Skeletal muscle tissue (tissue), 3 donors: ENCODE measurements at regions not wholly inside any gene's neighbourhood (a gene's known extent, or its start where the extent isn't known, plus 50 kb on each side); places are given as distances from the start of the nearest gene placed in this dataset.

Experiments
- H3K27ac ChIP-seq: one replicate; pipeline ENCODE4 v1.7.0; 2013; ENCODE audit warnings: mild to moderate bottlenecking, low read depth, low read length, inconsistent platforms
- H3K27me3 ChIP-seq, 3 donors: one replicate each; pipeline ENCODE4 v1.7.0; 2013; ENCODE audit warnings: low read length in 3 of 3; ENCODE audit not compliant: control insufficient read depth in 3 of 3, insufficient read depth in 3 of 3
- H3K36me3 ChIP-seq, 3 donors: one replicate each; pipeline ENCODE4 v1.7.0; 2013; ENCODE audit warnings: low read length in 3 of 3; ENCODE audit not compliant: control insufficient read depth in 3 of 3, insufficient read depth in 3 of 3
- H3K4me1 ChIP-seq, 3 donors: one replicate each; pipeline ENCODE4 v1.7.0; 2013; ENCODE audit warnings: low read length in 3 of 3, mild to moderate bottlenecking in 3 of 3; ENCODE audit not compliant: control insufficient read depth in 3 of 3, insufficient read depth in 3 of 3
- H3K4me3 ChIP-seq, 3 donors: one replicate each; pipeline ENCODE4 v1.7.0; 2013; ENCODE audit warnings: low read length in 3 of 3
- H3K9ac ChIP-seq, 3 donors: one replicate each; pipeline ENCODE4 v1.7.0; 2013; ENCODE audit warnings: low read length in 3 of 3, mild to moderate bottlenecking in 3 of 3, moderate library complexity in 2 of 3, low read depth in 1 of 3
- H3K9me3 ChIP-seq, 3 donors: one replicate each; pipeline ENCODE4 v1.7.0; 2013; ENCODE audit warnings: low read length in 3 of 3; ENCODE audit not compliant: control insufficient read depth in 3 of 3
- donor health status: Osteomylitis.

DNA sequence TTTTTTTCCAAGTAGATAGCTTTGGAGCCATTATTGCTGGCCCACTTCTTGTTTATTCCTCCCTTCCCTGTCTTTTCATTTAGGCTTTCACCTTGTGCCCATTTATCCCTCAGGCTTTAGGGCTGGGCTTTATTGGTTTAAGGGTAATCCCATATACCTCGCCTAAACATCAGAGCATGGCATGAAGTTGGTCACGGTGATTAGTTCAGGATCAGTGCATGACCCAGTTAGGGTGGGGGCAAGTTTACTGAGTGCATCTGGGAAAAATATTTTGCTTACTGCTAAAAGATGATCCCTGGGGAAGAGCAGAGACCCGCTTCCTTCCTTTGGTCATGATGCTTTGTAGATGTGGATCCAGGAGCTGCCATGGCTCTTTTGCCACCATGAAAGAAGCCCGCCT is 153.3 kb upstream of the NECTIN1 start:
- Histone ChIP-seq H3K4me1 (no peaks in the 10 kb centered on the region), H3K36me3 (no peaks in the 10 kb centered on the region), H3K4me3 (no peak overlapping the region), H3K9ac (no peak overlapping the region), H3K9me3 (no peaks in the 10 kb centered on the region), H3K27ac (no peak overlapping the region), H3K27me3 (peaks cover 8 to 13% (median 9%) of the 10 kb centered on the region in 3 donors)

DNA sequence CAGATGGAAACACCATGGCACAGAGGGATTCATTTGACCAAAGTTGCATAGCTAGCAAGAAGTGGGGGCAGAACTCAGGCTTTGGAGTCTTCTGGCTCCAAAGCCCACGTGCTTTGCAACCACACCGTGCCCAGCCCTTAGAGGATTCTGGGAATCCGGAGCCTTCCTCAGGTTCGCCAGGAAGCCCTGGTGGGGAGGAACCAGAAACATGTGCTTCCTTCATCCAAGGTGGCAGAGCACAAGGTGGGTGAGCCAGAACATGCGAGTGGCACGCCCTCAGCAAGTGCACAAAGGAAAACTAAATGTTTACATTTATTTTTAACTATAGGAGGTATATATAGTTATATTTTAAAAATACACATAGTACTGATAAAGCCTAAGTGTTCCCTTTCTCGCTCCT is 151.9 kb upstream of the NECTIN1 start:
- Histone ChIP-seq H3K27ac (no peak overlapping the region), H3K36me3 (no peaks in the 10 kb centered on the region), H3K4me1 (no peaks in the 10 kb centered on the region), H3K27me3 (peaks cover 0 to 3% (median 3%) of the 10 kb centered on the region in 3 donors), H3K9ac (no peak overlapping the region), H3K9me3 (no peaks in the 10 kb centered on the region), H3K4me3 (no peak overlapping the region)

DNA sequence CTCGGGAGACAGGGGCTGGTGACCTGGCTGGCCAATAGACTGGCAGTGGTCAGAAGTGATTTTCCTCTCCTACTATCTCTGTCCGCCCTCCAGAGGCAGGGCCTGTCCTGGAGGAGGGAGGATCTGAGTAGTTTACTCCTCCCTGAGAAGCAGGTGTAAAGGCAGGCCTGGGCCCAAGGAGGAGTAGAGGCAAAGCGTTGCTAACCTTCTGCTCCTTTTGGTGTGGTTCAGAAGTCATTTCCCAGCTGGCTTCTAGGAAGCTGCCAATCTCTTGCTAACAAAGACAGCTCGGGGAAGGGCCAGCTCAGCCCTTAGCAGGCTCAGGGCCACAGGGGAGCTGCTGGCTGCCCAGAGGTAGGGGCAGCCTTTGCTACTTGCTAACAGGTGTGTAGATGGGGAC is 151.1 kb upstream of the NECTIN1 start:
- Histone ChIP-seq H3K27ac (no peak overlapping the region), H3K9ac (no peak overlapping the region), H3K9me3 (no peaks in the 10 kb centered on the region), H3K4me1 (no peaks in the 10 kb centered on the region), H3K27me3 (peaks cover 0 to 7% (median 3%) of the 10 kb centered on the region in 3 donors), H3K36me3 (no peaks in the 10 kb centered on the region), H3K4me3 (no peak overlapping the region)

DNA sequence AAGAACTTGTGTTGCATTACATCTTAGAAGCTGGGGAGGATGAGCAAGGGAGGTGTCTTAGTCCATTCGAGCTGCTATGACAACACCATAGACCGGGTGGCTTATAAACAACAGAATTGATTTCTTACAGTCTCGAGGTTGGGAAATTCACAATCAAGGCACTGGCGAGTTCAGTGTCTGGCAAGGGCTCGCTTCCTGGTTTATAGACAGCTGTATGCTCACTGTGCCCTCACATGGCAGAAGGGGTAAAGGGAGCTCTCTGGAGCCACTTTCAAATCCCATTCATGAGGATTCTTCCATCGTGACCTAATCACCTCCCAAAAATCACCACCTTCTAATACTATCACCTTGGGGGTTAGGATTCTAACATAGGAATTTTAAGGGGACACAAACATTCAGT is 150.0 kb upstream of the NECTIN1 start:
- no peaks in the 10 kb centered on the region for H3K36me3 ChIP-seq
- H3K27me3 ChIP-seq, result peaks cover 0 to 9% (median 3%) of the 10 kb centered on the region in 3 donors
- no peak overlapping the region for H3K27ac ChIP-seq
- H3K4me3 ChIP-seq, result no peak overlapping the region
- no peaks in the 10 kb centered on the region for H3K4me1 ChIP-seq
- H3K9me3 ChIP-seq, result no peaks in the 10 kb centered on the region
- H3K9ac ChIP-seq, result no peak overlapping the region

DNA sequence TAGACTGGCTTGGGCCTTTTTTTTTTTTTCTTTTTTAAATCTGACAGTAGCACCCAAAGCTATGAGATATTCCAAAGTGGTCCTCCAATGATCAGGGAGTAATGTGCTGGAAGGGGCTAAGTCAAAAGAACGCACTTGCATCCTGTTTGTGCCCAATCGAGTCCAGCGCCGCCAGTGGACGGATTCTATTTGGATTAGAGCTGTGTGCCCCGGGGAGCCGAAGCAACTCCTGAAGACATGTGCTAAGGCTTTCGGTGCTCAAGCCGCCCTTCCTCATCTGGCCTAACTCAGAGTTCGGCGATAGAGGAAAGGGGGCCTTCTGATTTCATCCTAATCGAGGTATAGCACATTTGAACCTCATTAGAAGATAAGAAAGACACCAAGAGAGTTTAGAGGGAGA is 147.8 kb upstream of the NECTIN1 start:
- H3K27ac ChIP-seq, result no peak overlapping the region
- H3K36me3 ChIP-seq, result no peaks in the 10 kb centered on the region
- H3K9me3 ChIP-seq, result no peaks in the 10 kb centered on the region
- no peaks in the 10 kb centered on the region for H3K4me1 ChIP-seq
- H3K4me3 ChIP-seq, result no peak overlapping the region
- H3K9ac ChIP-seq, result no peak overlapping the region
- H3K27me3 ChIP-seq, result peaks cover 6 to 25% (median 10%) of the 10 kb centered on the region in 3 donors

DNA sequence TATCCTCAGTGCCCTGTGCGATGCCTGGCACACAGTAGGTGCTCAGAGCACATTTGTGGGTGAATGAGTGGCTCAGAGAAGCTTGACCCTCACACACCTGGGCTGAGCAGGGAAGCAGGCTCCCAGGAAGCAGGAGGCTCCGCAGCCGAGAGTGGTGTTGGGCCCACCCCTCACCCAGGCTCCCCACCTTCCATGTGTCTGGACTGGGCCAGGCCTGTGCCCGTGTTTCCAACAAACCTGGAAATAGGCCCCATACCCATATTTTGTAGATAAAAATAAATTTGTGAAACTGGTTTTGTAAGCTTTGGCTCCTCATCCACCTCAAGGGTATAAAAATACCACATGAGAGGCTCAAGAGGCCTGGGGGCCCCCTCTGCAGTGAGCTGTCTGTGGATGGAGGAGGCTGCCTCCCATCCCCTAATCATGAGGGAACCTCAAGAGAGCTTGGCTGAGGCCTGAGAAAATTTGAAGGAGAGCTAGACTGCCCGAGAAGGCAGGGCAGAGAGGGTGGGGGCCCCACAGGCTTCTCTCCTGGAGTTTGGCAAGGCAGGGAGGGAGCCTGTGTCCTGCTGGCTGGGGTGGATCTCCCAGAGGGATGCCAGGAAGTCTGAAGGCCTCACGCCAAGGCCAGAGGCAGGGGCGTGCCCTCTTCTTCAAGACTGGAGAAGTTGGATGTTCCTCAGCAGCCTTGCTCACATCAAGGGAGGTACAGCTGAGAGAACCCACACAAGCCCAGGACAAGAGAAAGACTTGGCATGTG is 147.0 kb upstream of the NECTIN1 start:
- H3K9ac ChIP-seq, result no peak overlapping the region
- no peaks in the 10 kb centered on the region for H3K4me1 ChIP-seq
- H3K27ac ChIP-seq, result no peak overlapping the region
- H3K27me3 ChIP-seq, result peaks cover 7 to 28% (median 15%) of the 10 kb centered on the region in 3 donors
- no peak overlapping the region for H3K4me3 ChIP-seq
- no peaks in the 10 kb centered on the region for H3K9me3 ChIP-seq
- no peaks in the 10 kb centered on the region for H3K36me3 ChIP-seq

DNA sequence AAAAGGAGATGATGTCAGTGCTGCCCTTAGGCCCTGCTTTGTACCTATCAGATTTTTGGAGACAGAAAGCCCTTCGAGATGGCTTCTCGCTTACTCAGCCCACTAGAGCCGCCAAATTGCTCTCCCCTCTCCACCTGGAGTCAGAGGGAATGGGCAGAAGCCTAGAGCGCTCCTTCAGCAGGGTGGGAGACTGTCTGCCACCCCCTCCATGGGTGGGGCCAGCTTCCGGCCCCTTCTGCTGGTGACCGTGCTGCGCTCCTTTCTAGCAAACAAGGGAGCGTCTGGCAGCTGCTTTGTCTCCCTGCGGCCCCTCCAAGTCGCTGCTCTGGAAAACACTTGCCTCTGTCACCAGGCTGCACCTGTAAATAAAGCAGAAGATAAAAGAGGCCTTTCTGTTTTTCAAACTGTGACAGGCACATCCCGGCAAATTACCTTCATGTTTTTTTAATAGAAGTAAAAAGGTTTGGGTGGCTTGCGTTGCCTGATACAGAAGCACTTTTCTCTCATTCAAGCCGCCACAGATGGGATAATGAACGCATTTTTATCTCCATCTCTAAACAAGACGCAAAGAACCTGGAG is 145.7 kb upstream of the NECTIN1 start:
- Histone ChIP-seq H3K36me3 (no peaks in the 10 kb centered on the region), H3K27me3 (peaks cover 16 to 37% (median 19%) of the 10 kb centered on the region in 3 donors), H3K4me3 (no peak overlapping the region), H3K9ac (no peak overlapping the region), H3K9me3 (no peaks in the 10 kb centered on the region), H3K4me1 (no peaks in the 10 kb centered on the region), H3K27ac (no peak overlapping the region)

DNA sequence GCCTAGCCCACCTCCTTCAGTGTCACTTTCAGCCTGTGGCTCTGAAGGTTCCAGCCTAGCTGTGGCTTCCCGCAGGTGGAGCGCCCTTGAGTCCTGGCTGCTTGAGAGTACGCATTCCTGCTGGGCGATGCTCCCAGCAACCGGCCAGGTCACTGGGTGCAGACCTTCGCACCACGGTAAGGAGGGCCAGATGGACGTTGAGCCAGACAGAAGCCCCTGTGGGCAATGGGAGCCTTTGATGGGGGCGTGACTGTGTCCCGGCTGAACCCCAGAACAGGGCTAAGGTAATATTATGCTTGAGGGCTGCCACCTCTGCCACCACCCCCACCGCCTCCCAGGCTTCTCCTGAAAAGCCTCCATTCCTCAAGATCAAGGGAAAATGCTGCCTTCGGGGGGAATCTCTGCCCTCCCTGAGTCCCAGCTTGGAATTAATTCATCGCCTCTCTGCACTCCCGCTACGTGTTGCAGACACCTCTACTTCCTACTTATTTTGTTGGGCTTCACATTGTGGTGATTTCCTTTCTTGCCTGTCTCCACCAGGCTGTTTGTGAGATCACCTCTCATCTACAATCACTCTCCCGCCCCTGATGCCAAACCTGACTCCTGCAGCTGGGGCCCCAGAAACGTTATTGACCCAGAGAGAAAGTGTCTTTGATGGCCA is 144.9 kb upstream of the NECTIN1 start:
- Histone ChIP-seq H3K27ac (no peak overlapping the region), H3K9ac (no peak overlapping the region), H3K4me3 (no peak overlapping the region), H3K4me1 (no peaks in the 10 kb centered on the region), H3K27me3 (peaks cover 19 to 44% (median 25%) of the 10 kb centered on the region in 3 donors), H3K36me3 (no peaks in the 10 kb centered on the region), H3K9me3 (no peaks in the 10 kb centered on the region)

DNA sequence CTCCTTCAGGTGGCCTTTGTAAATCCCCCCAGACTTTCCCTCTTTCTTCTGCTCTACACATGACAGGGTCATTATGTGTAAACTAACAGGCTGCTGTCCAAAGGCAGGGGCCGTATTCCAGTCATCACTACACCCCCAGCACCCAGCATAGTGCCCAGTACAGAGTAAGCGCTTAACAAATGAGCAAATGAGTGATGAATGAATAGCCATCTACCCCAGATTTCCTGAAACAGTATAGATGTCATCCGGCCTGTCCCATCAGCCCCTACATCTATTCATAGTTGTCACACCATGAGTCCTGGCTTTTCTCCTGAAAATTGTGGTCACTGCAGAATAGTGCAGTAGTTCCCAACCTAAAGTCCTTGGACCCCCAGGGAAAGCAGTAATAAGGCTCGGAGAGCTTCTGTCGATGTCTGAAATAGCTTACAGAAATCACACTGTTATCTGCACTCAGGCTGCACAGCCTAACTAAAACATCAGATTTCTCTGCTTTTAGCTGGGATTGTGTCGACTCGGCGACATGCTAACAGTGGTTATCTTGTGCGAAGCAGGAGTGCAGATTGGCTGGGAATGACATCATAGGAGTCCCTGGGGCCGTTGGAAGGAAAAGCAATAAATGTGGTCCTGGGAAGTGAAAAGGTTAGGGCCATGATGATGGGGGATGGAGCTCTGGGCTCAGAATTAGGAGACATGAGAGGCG is 143.8 kb upstream of the NECTIN1 start:
- Histone ChIP-seq H3K27me3 (peaks cover 25 to 54% (median 35%) of the 10 kb centered on the region in 3 donors), H3K4me1 (no peaks in the 10 kb centered on the region), H3K36me3 (no peaks in the 10 kb centered on the region), H3K4me3 (no peak overlapping the region), H3K27ac (no peak overlapping the region), H3K9me3 (no peaks in the 10 kb centered on the region), H3K9ac (no peak overlapping the region)
